Activated CD4-positive, alpha-beta T cell treated with anti-CD3 and anti-CD28 coated beads, Interleukin-10, Interleukin-2, amounts not matched to agents 100 ng/mL and 50 ng/mL, durations not matched to agents 16 hours and 8 hours (primary cell): ENCODE measurements at regions not wholly inside any gene's neighbourhood (a gene's known extent, or its start where the extent isn't known, plus 50 kb on each side); places are given as distances from the start of the nearest gene placed in this dataset.
"Not testable (repeated sequence)": the region's sequence is repeated elsewhere in the genome, so short reads cannot be mapped to it uniquely, and the experiment has no call there.

Source experiments
- DNase-seq: peaks from one replicate; pipeline ENCODE4 v3.0.0-alpha.2; 2020

DNA sequence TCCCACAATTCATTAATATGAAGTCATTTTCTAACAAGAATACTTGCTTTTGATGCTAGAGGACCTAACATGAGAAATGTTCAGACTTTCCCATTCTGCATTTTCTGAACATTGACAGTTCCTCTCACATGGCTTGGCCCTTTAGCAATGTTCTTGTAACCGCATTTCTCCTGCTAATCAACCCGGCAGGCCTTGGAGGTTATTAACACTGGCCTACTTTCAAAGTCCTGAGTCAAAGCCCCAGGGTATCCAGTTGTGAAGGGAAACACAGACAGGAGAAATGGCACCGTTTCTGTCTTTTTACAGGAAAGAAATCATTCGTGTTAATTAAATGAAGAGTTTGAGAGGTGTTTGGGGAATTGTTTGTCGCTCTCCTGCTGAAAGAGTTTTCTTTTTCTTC lies 446.5 kb upstream of the MIS18BP1 start:
- no peak for DNase-seq

DNA sequence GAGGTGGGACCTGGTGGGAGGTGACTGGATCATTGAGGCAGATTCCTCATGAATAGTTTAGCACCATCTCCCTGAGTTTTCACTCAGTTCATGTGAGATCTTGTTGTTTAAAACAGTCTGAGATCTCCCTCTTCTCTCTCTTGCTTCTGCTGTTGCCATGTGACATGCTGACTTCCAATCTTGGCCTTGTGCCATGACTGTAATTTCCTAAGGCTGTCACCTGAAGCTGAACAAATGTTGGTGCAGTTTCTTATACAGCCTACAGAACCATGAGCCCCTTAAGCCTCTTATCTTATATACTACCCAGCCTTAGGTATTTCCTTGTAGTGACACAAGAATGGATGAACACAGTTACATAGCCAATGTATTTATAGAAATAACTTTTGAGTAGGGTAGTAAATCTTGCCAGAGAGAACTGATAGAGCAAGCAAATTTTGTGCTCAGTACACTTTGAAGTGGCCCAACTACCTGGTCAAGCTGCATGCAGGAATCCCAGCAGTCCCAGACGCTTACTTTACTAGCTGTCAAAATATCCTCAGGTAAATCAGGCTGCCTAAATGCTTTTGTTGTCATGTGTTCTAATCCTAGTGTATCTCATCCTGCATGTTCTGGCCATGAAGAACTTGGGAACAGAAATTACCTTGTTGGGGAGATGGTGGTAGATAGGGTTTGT lies 445.6 kb upstream of the MIS18BP1 start:
- no peak for DNase-seq

- no peak for DNase-seq
Measured at GRCh38 chr14:45686771-45687170, 433.8 kb upstream of the MIS18BP1 start.

GRCh38 chr14:45680531-45680930 lies 427.5 kb upstream of the MIS18BP1 start:
- no peak for DNase-seq

DNA sequence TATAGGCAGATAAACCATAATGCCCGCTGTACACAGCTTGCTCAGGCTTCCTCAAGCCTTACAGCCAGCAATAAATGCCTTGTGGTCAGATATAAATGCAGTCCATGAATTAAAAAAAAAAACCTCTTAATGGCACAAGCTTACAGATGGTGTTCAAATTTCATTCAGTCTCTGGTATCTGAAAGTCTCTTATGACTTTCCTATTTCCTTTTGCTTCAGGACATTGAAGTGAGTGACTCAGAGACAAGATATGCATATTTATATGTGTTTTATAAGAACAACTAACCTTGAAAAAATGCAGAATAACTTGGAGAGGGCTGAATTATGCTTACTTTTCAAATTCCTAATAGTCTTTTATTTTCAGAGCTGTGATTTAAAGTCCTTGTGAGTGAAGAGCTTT lies 426.9 kb upstream of the MIS18BP1 start:
- no peak for DNase-seq

- DNase-seq = no peak
Measured at GRCh38 chr14:45678163-45678562, 425.2 kb upstream of the MIS18BP1 start.

- no peak for DNase-seq
Measured at GRCh38 chr14:45673420-45673819, 420.4 kb upstream of the MIS18BP1 start.

DNA sequence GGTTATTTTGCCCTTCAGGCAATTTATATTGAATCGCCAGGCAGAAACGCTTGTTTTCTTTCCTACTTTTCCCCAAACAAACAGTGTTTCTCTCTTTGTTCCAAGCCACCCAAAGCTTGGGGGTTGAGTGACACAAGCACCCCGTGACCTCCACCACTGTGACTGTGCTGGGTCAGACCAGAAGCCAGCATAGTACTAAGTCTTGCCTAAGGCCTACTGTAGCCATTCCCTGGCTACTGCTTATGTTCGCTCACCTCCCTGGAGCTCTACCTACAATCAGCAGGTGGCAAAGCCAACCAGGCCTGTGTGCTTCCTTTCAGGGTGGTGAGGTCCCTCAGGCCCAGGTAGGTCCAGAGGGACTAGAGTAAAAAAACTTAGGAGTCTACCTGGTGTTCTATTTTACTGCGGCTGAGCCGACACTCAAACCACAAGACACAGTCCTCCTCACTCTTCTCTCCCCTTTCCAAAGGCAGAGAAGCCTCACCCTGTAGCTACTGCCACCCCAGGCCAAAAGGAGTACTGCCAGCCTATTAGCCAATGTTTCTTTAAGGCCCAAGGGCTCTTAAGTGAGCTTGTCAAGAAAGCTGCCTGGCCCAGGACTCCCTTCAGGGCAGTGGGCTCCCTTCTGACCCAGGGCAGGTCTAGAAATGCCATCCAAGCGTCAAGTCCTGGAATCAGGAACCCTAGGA lies 411.8 kb upstream of the MIS18BP1 start:
- no peak for DNase-seq

GRCh38 chr14:45658917-45659299 lies 405.9 kb upstream of the MIS18BP1 start:
- no peak for DNase-seq

- no peak for DNase-seq
Measured at GRCh38 chr14:45658226-45658916, 405.4 kb upstream of the MIS18BP1 start.

GRCh38 chr14:45651890-45652289 lies 398.9 kb upstream of the MIS18BP1 start:
- DNase-seq = no peak

- no peak for DNase-seq
Measured at GRCh38 chr14:45650754-45651153, 397.8 kb upstream of the MIS18BP1 start.

DNA sequence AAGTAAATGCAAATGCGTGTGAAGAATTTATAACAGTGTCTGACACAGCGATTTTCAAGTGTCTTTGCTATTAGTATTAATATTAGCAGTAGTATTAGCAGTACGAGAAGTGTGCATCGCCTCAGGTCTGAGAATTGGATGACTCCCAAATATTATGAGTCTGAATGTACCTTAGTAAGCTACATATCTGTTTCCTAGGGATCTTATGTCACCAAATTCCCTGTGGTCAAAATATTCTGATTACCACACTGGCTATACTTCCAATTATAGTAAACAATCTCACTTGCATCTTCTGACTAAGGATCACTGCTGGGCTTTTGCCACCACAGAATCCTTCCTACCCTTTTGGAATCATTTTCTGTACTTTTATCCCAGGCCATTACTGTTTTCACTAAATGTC lies 396.0 kb upstream of the MIS18BP1 start:
- DNase-seq = no peak

DNA sequence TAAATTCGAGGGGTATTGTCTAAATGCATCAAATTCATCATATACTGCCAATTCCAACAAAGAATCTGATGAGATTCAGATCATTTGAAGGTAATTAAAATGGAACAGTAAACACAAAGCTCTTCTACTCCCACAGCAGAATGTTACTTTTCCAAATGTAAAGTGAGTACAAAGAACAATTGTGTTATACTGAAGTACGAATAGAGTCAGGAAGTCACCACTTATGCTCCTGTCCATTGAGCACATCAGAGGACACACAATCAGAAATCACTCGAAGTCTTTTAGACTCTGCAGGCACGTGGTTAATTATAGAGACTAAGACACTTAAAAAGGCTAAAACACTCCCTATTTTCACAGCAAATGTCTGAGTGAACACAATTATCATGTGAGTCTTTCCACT lies 388.5 kb upstream of the MIS18BP1 start:
- DNase-seq = no peak

- DNase-seq = not testable (repeated sequence)
Measured at GRCh38 chr14:45634651-45635441, 381.8 kb upstream of the MIS18BP1 start.

DNA sequence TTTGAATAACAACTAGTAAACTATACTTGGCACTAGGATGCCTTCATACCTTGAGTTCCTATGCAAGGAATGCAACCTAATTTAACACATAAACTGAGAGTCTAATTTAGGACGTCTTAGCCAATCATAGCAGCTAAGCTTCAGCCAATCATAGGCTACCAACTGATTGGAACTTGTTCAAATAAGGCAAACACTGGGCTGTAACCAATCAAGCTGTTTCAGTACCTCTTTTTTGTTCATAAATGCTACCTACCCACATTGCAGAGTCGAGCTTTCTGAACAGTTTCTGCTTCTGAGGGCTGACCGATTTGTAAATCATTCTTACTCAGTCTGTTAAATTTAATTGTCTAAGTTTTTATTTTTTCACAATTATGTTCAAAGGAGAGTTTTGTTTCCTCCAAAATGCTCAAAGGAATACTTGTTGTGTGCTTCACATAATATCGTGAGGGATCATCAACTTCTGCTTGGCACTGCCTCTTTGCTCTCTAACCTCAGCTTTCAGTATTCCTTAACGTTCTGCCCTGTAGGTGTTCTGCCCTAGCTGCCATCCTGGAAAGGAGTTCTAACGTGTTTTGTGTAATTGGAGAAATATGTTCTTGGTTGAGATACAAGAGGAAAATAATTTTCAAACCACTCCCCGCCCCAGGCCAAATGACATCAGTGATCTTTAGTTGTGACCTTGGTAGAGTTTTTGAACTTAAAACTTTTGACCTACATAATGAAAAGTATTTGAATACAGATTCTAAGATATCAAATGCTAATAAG lies 380.4 kb upstream of the MIS18BP1 start:
- DNase-seq = no peak

GRCh38 chr14:45621731-45622130 lies 368.7 kb upstream of the MIS18BP1 start:
- DNase-seq = no peak

DNA sequence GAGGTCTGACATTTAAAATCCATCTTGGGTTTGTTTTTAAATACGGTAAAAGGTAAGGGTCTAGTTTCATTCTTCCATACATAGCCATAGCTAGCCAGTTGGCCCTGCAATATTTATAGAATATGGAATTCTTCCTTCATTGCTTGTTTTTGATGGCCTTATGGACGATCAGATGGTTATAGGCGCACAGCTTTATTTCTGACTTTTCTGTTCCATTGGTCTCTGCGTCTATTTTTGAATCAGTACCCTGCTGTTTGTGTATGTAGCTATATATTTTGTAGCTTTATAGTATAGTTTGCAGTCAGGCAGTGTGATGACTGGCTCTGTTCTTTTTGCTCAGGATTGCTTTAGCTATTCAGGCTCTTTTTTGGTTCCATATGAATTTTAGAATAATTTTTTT lies 366.8 kb upstream of the MIS18BP1 start:
- no peak for DNase-seq

- no peak for DNase-seq
Measured at GRCh38 chr14:45610318-45610717, 357.3 kb upstream of the MIS18BP1 start.

DNA sequence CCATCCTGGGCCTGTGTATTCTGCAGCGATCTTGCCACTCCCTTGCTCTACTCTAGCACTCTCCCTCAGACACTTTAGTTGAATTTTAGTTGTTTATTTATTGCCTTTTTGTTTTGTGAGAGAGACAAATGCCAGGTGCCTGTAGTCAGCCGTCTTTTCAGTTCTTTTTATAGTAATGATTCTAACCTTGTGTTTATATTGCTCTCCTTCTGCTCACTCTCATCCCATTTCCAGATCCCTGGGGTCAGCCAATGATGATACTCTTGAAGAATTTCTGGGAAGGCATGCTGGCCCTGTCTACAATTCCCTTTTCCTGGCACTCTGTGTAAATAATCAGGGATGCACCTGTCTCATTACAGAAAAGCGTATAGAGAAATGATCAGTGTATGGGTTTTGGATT lies 334.1 kb upstream of the MIS18BP1 start:
- DNase-seq = no peak

DNA sequence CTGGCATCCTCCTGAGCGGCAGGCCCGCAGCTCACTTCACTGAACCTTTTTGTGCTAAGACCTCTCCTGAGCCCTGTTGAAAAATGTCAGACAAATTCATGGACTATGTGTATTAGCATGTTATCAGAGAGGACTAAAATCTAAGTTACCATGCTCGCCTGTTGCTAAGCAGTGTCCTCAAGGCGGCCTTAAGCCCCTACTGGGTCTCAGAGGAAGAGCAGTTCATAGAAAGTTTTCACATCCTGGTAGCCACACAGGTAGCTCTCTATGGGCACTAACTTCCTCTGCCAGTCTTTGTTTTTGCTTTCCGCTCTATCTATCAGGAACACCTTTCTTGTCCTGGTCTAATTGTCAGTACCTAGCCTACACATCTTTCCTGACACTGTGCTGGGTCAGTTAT lies 306.6 kb upstream of the MIS18BP1 start:
- DNase-seq = no peak

GRCh38 chr14:45558183-45558582 lies 305.2 kb upstream of the MIS18BP1 start:
- DNase-seq = no peak

DNA sequence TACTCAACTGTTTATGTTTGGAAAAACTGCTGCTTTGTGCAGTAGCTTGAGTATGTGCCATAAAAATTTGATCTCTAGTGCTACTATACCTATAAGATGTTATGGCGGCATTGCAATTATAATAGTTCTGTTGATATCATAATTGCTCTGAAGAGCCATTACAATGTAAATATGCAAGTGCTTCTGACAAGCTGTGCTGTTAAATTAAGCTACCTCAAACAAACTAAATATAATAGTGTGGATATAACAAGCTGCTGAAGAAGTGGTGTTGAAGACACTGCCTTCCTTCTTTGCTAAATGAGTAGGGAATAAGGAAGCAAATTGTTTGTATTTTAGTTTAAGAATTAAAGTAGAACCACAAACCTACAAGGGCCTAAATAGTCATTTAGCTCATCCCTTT lies 301.0 kb upstream of the MIS18BP1 start:
- DNase-seq = no peak
